GM12872 (cell line): ENCODE measurements at regions not wholly inside any gene's neighbourhood (a gene's known extent, or its start where the extent isn't known, plus 50 kb on each side); places are given as distances from the start of the nearest gene placed in this dataset.

Source experiments
- CTCF ChIP-seq: IDR thresholded peaks from 3 replicates; pipeline ENCODE4 v1.5.1; 2011; ENCODE audit warnings: low read depth, mild to moderate bottlenecking, low read length, moderate library complexity; ENCODE audit not compliant: insufficient read depth

- no peak for TF ChIP-seq CTCF
Observed at GRCh38 chr4:125486351-125486750, 171.6 kb downstream of the FAT4 start.

DNA sequence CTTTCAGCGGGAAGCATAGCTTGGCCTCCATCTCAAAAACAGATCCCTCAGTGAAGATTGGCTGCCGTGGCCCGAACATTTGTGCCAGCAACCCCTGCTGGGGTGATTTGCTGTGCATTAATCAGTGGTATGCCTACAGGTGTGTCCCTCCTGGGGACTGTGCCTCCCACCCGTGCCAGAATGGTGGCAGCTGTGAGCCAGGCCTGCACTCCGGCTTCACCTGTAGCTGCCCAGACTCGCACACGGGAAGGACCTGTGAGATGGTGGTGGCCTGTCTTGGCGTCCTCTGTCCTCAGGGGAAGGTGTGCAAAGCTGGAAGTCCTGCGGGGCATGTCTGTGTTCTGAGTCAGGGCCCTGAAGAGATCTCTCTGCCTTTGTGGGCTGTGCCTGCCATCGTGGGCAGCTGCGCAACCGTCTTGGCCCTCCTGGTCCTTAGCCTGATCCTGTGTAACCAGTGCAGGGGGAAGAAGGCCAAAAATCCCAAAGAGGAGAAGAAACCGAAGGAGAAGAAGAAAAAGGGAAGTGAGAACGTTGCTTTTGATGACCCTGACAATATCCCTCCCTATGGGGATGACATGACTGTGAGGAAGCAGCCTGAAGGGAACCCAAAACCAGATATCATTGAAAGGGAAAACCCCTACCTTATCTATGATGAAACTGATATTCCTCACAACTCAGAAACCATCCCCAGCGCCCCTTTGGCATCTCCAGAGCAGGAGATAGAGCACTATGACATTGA lies 175.4 kb downstream of the FAT4 start:
- no peak for TF ChIP-seq CTCF

DNA sequence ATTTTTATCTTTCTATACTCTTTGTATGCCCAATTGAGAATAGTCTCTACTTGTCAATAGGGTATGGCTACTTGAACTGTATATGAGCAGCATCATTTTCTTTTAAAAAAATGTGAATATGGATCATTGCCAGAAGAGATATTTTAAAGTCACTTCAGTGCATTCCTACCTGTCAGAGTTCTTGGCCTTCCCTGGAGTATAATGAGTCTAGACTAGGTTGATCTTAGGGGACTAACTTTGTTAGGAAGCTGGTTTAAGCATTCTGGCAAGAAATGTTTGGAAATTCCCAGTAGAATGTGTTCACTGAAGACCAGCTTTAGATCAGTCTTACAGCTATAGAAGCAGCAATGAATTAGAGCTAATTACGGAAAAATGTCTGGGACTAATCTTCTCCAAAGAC lies 178.2 kb downstream of the FAT4 start:
- TF ChIP-seq CTCF = no peak

GRCh38 chr4:125497861-125498260 lies 183.1 kb downstream of the FAT4 start:
- no peak for TF ChIP-seq CTCF

DNA sequence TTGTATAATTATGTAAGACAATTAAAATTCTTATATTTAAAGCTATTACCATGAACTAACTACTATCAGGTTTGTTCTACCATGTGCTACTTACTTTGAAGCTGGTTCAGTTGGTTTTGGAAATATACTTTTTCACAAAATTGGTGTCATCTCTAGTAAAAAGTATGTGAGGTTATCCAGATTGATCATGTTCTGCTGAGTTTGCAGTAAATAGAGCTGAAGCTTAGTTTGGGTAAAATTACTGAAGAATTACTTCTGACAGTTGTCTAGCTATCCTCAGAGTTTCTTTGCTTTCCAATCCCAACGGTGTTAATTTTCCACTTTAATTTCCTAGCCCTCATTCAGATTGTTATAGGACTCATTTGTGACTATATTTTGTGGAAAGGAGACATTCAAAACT lies 184.2 kb downstream of the FAT4 start:
- TF ChIP-seq CTCF = no peak

- TF ChIP-seq CTCF = no peak
Observed at GRCh38 chr4:125501090-125501489, 186.3 kb downstream of the FAT4 start.

DNA sequence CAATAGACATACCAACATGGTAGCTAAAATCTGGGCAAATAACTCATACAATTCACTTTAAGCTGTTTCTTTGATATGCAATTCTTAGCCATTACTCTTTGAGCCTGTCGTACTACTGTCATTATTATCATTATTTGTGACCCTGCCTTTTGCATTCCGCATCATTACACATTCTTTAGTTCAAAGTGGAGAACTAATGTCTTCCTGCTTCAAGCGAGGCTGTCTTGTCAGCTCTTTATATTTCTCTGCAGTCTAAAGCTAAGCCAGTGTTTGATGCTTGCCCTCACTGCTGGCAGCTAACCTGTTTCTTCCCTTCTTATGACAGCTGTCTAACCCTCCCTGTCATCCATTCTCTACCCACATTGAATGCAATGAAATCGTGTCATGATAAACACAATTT lies 186.8 kb downstream of the FAT4 start:
- no peak for TF ChIP-seq CTCF
